Stimulated activated naive CD8-positive, alpha-beta T cell treated with anti-CD3 and anti-CD28 coated beads, Interleukin-15, Interleukin-2, amounts not matched to agents 100 U/mL and 50 U/mL, for 24 hours (primary cell): ENCODE measurements at regions not wholly inside any gene's neighbourhood (a gene's known extent, or its start where the extent isn't known, plus 50 kb on each side); places are given as distances from the start of the nearest gene placed in this dataset.
A peak's percentile ranks its signal among the peaks of the same experiment; 100 is the strongest.

Experiments used
- ATAC-seq: fragments of 150-1000 bp; cut with Tn5 transposase; one replicate; pipeline ENCODE4 v1.10.0; 2021
- DNase-seq: peaks from one replicate; pipeline ENCODE4 v3.0.0; 2021

GRCh38 chr12:16972923-16973770 is 367.2 kb upstream of the LMO3 start:
- DNase-seq (no peak), ATAC-seq (no peak)

GRCh38 chr12:16962889-16963288 is 356.9 kb upstream of the LMO3 start:
- DNase-seq (no peak), ATAC-seq (no peak)

DNA sequence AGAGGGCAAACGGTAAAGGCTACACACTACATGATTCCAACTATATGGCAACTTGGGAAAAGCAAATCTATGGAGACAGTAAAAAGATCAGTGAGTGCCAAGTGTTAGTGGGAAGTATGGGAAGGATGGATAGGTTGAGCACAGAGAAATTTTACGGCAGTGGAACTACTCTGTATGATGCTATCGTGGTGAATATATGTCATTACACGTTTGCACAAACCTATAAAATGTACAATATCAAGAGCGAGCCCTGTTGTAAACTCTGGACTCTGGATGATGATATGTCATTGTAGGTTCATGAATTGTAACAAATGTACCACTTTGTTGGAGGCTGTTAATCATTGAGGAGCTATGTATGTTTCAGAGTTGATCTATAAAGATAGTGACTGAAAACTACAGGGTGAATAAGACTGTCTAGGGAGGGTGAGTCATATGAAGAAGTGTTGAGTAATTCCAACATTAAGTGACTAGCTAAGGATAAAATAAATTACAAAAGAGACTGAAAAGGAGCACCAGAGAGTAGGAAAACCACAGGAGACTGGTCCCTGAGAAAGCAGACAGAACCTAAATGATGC is 349.2 kb upstream of the LMO3 start:
- DNase-seq, result no peak
- ATAC-seq, result peak; percentile 19

DNA sequence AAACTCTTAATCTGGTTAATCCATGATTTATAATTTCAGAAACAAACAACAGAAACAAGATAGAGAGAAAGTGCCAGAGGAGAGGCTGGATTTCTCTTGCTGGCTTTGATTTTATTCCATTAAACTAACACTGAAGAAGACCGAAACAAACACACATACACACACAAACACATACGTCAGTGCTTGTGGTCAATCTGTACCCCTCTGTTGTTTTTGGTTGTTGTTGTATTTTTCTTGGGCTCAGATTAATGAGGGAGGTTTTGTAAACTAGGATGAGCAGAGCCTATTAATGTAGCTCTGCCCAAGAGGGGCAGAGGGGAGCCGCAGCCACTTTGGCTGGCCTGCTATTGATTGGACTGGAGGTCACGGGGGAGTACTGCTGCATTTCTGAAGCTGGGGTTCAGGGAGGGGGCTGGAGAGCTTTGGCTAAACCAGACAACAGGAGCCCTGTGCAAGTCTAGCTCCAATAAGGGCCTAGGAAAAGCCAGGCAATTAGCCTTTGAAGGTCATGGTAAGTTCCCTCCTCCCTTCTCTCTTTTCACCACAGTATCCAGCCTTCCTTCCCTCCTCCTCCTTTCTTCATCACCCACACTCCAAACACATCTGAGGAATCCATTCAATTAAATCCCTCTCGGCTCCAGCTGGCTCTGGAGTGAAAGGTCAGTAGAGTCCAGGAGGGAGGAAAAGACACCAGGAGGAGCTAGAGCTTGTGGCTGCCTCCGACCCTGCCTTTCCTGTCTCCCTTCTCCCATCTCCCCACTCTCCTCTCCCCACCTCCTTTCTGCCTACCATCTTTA is 344.1 kb upstream of the LMO3 start:
- ATAC-seq (no peak), DNase-seq (no peak)

DNA sequence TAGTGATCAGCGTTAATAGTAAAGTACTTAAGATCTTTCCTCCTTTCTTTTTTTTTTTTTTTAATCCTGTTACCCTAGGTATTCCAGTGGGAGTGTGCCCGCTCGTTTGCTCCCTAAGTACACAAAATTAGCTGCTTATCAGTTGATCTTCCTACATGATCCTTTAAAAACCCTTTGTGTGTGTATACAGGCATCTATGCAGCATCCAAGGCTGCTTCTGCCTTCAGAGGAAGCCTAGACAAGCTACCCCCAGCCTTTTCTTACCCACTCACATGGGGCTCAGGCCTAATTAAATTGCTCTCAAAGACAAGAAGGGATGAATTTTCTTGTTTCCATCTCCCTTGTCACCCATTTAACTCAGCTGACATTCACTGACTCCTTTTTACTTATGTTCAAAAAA is 343.4 kb upstream of the LMO3 start:
- ATAC-seq (no peak), DNase-seq (no peak)

DNA sequence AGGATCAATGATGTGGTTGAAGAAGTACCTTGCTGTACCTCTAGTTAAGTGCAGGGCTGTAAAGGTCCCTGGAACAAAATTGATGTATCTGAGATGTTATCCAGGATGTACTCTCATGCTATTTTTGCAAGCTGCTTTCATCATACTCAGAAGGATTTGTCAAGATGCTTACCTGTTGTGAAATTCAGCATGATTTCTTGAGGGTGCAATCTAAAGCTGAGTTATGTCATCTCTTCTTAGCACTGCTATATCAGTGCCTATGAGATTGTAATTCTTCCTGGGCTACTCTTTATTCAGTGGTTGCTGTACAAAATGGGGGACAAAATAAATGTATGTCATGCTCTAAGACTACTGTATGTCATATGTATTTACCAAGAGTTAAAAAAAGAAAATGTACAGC is 340.7 kb upstream of the LMO3 start:
- ATAC-seq (no peak), DNase-seq (no peak)

DNA sequence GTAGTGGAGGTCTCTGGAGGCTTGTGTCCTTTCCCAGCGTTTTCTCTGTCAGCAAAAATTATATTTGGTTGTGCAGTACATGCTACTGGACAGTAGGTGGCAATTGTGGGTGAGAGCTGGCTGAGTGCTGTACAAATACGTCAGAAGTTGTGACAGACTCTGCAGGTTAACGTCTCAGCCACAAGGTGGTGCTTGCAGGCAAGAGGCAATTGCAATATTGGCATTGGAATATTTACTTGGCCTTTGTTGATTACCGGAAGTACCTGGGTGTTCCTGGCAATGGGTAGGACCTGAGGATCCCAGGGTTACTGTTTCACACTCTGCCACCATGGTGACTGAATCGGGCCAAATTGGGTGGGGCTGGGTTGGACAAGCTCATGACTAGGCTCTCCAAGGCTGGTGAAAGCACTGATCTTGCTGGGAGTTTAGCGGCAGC is 333.9 kb upstream of the LMO3 start:
- peak; percentile 43 for ATAC-seq
- peak; percentile 5 for DNase-seq

DNA sequence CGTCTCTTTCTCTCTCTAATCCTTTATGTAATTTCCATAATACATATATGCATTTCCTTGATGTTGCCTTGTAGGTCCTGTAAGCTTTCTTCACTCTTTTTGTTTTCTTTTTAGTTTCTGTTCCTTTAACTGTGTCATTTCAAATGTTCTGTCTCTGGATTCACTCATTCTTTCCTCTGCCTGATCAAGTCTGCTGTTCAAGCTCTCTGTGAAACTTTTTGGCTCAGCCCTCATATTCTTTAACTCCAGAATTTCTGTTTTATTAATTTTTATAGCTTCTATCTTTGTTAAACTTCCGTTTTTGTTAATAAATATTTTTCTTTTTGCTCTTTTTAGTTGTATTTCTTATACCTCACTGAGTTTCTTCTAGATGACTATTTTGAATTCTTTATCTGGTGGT is 321.3 kb upstream of the LMO3 start:
- DNase-seq (no peak), ATAC-seq (no peak)

- no peak for DNase-seq
- ATAC-seq, result no peak
Observed at GRCh38 chr12:16920451-16920850, 314.5 kb upstream of the LMO3 start.

DNA sequence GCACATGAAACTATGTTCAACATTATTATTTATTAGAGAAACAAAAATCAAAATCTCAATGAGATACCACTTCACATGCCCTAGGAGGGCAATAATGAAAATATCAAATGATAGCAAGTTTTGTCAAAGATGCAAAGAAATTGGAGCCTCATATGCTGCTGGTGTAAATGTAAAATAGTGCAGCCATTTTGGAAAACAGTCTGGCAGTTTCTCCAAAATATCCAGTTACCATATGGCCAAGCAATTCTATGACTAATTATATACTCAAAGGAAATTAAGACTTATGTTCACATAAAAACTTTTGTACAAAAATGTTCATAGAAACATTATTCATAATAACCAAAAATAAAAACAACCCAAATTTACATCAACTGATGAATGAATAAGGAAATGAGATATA is 313.6 kb upstream of the LMO3 start:
- DNase-seq, result no peak
- no peak for ATAC-seq

DNA sequence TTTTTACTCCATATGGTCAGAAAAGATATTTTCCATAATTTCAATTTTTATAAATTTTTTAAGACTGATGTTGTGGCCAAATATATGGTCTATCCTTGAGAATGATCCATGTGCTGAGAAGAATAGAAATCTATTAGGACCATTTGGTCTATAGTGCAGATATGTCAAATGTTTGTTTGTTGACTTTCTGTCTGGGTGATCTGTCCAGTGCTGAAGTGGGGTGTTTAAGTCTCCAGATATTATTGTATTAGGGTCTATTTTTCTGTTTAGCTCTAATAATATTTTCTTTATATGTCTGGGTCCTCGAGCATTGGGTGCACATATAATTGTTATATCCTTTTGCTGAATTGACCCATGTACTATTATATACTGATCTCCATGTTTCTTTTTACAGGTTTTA is 308.9 kb upstream of the LMO3 start:
- DNase-seq (no peak), ATAC-seq (no peak)

- DNase-seq (no peak), ATAC-seq (no peak)
Observed at GRCh38 chr12:16913832-16914490, 308.0 kb upstream of the LMO3 start.

- ATAC-seq (no peak), DNase-seq (no peak)
Observed at GRCh38 chr12:16901946-16902345, 296.0 kb upstream of the LMO3 start.

DNA sequence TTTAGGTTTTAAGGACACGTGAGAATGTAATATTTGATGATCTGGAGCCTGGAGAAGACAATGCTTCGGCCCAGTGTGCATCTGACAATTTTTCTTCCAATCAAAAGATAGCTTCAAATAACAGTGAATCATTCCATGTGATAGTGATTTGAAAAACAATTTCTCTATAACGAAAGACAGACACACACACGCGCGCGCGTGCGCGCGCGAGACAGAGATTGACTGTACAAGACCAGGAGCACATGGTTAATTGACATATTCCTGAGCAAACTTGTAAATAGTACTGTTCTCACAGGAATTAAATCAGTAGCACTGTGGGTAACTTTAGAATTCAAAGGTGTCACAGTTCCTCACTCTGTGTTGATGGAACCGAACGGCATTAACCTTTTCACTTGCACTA is 287.5 kb upstream of the LMO3 start:
- ATAC-seq (no peak), DNase-seq (no peak)

GRCh38 chr12:16891673-16892072 is 285.7 kb upstream of the LMO3 start:
- ATAC-seq (no peak), DNase-seq (no peak)

DNA sequence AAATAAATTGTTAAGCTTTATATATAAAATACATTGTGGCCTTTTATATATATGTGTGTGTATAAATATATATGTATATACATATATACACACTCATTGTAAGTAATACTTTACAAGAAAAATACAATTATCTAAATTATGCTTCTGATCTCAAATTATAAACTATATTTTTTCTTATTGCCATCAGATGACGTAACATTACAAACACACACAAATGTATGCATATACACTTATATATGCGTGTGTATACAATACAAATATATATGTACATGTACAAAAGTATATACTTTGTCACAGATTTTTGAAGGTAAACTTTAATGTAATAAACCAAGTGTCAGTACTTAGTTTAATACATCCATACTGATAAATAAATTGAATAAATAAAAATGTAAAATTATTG is 278.9 kb upstream of the LMO3 start:
- ATAC-seq, result no peak

DNA sequence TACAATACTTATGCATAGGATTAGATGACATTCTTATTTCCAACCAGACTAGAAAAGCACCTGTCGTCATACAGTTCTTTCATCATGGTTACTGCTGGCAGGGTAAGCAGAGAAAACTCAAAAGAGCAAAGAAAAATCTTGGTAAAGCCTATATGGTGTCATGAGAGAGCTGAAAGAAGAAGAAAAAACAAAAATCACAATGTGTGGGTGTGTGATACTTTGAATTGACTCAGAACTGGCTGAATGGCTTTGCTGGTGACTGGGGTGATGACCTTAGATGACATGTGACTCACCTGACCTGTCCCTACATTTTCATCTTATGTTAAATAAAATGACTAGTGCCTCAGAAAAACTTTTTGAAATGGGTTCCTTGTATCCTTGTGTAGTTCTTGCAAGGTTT is 278.1 kb upstream of the LMO3 start:
- DNase-seq (no peak), ATAC-seq (no peak)

More for the DNA sequence above, 278.9 kb upstream of the LMO3 start:
- DNase-seq, result no peak

- no peak for DNase-seq
- no peak for ATAC-seq
Observed at GRCh38 chr12:16881986-16882570, 276.1 kb upstream of the LMO3 start.

DNA sequence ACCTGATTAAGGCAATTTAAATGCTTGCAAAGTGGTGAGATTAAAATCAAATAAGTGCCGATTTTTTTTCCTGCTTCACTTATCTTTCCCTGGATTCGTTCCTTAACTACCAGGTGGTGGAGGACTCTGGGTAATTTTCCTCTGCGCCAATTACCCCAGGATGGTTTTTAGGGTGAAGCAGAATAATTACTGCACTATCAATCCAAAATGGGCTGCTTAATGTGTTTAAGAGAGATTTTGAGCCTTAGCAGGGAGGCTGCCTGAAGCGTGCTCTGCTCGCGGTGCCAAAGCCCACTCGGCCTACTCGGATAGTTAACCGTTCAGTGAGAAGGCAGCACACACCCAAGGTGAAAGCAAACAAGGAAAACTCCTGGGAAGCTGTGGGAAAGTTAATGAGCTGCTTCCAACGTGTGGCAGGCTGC is 274.9 kb upstream of the LMO3 start:
- no peak for DNase-seq
- no peak for ATAC-seq

GRCh38 chr12:16870845-16871244 is 264.9 kb upstream of the LMO3 start:
- ATAC-seq (no peak), DNase-seq (no peak)

- DNase-seq (no peak), ATAC-seq (no peak)
Observed at GRCh38 chr12:16863742-16864141, 257.8 kb upstream of the LMO3 start.

GRCh38 chr12:16857456-16857923 is 251.5 kb upstream of the LMO3 start:
- ATAC-seq, result no peak
- DNase-seq, result no peak
